IPS-18a (cell line): ENCODE measurements at regions not wholly inside any gene's neighbourhood (a gene's known extent, or its start where the extent isn't known, plus 50 kb on each side); places are given as distances from the start of the nearest gene placed in this dataset.

Source experiments
- H3K27ac ChIP-seq: one replicate; pipeline ENCODE4 v1.5.1; 2013; ENCODE audit warnings: low read length
- H3K27me3 ChIP-seq: one replicate; pipeline ENCODE4 v1.6.1; 2013; ENCODE audit warnings: mild to moderate bottlenecking, low read length; ENCODE audit not compliant: control insufficient read depth, insufficient read depth
- H3K36me3 ChIP-seq: one replicate; pipeline ENCODE4 v1.6.1; 2013; ENCODE audit warnings: low read depth, low read length; ENCODE audit not compliant: control insufficient read depth
- H3K4me1 ChIP-seq: one replicate; pipeline ENCODE4 v1.6.1; 2013; ENCODE audit warnings: low read depth, low read length; ENCODE audit not compliant: control insufficient read depth
- H3K4me3 ChIP-seq: one replicate; pipeline ENCODE4 v1.5.1; 2013; ENCODE audit warnings: low read length
- H3K9ac ChIP-seq: one replicate; pipeline ENCODE4 v1.6.1; 2013; ENCODE audit warnings: mild to moderate bottlenecking, low read length, moderate library complexity
- H3K9me3 ChIP-seq: one replicate; pipeline ENCODE4 v1.6.1; 2013; ENCODE audit warnings: low read depth, low read length; ENCODE audit not compliant: control insufficient read depth

DNA sequence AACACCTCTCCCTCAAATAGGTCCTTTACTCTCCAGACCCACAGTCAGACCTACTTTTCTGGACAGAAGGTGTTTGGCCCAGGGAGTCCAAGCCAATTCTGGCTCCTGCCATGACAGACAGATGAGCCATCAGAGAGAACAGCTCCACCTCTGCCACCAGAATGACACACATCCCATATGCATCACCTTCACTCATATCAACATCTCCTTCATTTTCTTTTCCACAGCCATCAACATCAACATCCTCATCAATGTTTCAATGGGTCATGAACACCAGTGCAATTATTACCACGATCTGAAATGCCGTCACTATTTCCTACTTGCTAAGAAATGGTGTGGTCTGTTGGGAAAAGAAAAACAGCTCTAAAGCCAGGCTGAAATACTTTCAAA, 67.9 kb downstream of the CCDC71L start:
- Histone ChIP-seq H3K27ac (no peak overlapping the region), H3K9me3 (no peaks in the 10 kb centered on the region), H3K9ac (no peak overlapping the region), H3K36me3 (no peaks in the 10 kb centered on the region), H3K27me3 (no peaks in the 10 kb centered on the region), H3K4me3 (no peak overlapping the region), H3K4me1 (no peaks in the 10 kb centered on the region)

DNA sequence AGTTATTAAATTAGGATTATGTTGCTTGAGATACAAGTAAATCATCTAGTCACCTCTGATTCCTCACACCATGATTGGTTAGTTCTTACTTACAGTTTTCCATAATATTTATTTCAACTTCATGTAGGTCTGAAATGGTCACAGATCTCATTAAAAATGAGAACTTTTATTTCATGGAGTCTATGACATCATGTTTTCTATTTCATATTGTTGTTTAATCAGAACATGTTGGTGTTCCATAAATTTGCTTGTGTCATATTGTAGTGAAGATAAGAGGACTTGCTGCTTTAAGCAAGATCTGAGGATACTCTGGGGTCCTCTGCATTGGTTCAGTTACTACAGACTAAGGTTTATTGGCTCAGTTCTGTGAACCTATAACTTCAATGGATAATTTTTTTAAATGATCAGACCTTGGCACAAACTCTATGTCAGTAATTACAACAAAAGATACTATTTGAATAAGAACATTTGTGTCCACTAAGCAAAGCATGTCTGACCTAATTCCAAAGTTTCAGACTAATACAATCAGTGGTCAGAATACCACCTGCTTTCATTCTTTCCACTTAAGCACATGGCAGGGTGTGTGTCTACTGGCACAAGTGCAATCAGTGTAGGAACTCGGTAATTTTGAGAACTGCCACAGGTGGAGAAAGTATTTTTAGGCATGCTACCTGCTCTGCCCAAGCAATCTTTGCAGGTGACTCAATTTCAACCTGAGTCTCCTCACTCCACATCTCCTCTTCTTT, 68.5 kb downstream of the CCDC71L start:
- no peak overlapping the region for H3K9ac ChIP-seq
- H3K36me3 ChIP-seq: no peaks in the 10 kb centered on the region
- H3K4me3 ChIP-seq: no peak overlapping the region
- H3K27ac ChIP-seq: no peak overlapping the region
- no peaks in the 10 kb centered on the region for H3K9me3 ChIP-seq
- no peaks in the 10 kb centered on the region for H3K27me3 ChIP-seq
- no peaks in the 10 kb centered on the region for H3K4me1 ChIP-seq

GRCh38 chr7:106591146-106591545, 69.8 kb downstream of the CCDC71L start:
- Histone ChIP-seq H3K4me1 (no peaks in the 10 kb centered on the region), H3K36me3 (no peaks in the 10 kb centered on the region), H3K9me3 (no peaks in the 10 kb centered on the region), H3K27me3 (no peaks in the 10 kb centered on the region), H3K27ac (no peak overlapping the region), H3K4me3 (no peak overlapping the region), H3K9ac (no peak overlapping the region)

DNA sequence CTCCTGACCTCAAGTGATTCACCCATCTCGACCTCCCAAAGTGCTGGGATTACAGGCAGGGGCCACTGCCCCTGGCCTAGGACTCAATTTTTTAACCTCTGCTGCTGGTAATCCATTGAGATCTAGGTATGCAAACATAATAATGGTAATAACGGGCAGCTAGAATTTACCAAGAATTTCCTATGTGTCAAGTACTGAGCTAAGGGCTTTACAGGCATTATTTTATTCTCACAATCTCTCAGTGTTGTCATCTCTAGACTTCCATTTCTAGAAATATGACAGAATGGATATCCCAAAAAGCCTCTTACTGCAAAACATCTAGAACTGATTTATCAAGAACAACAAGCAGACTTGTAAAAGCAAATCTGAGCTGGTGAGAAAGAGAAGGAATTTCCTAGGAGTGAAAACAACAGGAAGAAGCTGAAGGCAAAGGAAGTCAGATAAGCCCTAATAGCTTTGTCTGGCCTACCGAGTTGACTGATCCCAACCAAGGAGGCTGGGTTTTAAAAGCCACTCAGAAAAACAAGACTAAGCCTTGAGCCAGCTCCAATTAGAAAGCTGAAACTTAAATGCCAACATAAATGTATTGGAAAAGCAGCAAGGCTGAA, 70.6 kb downstream of the CCDC71L start:
- Histone ChIP-seq H3K27ac (no peak overlapping the region), H3K27me3 (no peaks in the 10 kb centered on the region)

DNA sequence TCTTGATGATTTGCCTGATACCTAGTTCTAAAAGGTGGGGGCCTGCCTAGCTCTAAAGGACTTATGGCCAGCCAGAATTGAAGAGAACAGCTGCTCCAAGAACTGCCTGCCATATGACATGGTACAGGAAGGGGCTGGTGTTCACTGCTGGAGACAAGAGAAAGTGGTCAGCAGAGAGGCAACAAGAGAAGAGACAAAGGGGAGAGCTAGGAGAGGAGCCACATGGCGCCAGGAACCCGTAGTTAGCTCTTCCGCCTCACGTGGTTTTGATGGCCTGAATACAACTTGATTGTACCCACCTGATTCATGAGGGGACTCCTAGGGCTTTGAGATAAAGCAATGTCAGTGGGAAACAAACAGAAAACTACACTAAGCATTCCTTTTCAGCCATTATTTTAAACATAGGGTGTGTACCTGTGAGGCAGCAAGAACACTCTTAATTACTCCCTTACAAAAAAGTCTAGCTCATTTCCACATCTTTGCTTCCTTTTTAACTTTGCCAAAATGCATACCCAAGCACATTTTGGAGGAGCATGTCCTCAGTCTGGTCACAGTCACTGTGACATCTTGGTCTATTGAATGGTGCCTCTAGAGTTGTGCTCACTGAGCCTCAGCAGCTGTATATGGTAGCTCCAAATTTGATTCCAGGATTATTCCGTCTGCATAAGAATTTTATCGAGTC, 71.6 kb downstream of the CCDC71L start:
- no peaks in the 10 kb centered on the region for H3K9me3 ChIP-seq
- H3K27me3 ChIP-seq: no peaks in the 10 kb centered on the region
- no peak overlapping the region for H3K27ac ChIP-seq
- H3K4me3 ChIP-seq: no peak overlapping the region
- H3K36me3 ChIP-seq: no peaks in the 10 kb centered on the region
- H3K9ac ChIP-seq: no peak overlapping the region
- H3K4me1 ChIP-seq: no peaks in the 10 kb centered on the region

More for the DNA sequence above, 70.6 kb downstream of the CCDC71L start:
- Histone ChIP-seq H3K4me3 (no peak overlapping the region), H3K36me3 (no peaks in the 10 kb centered on the region), H3K4me1 (no peaks in the 10 kb centered on the region), H3K9me3 (no peaks in the 10 kb centered on the region), H3K9ac (no peak overlapping the region)

- Histone ChIP-seq H3K4me1 (no peaks in the 10 kb centered on the region), H3K9me3 (no peaks in the 10 kb centered on the region), H3K27ac (no peak overlapping the region), H3K4me3 (no peak overlapping the region), H3K9ac (no peak overlapping the region), H3K27me3 (no peaks in the 10 kb centered on the region), H3K36me3 (no peaks in the 10 kb centered on the region)
These were observed 72.3 kb downstream of the CCDC71L start for GRCh38 chr7:106588422-106589197.

DNA sequence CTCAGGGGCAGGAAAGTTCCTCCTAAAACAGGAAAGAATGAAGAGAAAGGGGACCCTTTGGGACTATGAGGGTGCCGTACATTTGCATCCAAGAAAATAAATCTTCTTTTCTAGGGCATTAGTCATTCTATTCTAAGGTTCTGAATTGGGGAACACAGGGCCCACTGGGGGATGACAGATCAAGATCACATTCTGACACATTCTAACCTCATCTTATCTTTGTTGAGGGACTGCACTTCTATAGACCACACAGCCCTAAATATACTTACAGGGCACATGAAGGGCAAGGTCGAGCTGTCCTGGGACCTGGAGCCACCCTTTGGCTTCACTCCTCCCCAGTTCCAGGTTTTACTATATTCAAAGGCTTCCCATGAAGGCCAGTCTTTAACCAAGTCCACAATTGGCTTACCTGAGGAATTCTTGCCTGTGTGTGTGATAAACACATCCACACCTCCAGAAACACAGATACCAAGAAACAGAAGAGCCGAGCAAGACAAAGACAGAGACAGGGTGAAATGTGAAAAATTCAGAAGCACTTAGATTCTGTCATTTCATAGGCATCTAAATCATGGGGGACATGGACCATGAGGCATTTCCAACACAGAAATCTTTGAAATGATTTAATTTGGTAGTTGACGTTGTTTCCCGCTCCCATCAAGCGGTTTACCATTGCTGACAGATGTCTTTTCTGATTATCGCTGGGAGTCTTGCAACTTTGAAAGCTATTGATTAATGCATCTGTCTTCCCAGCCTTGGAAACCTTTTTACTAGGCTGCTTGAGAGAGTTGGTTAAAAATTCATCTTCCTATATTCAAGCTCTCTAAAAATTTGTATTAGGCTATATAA, 75.8 kb downstream of the CCDC71L start:
- Histone ChIP-seq H3K36me3 (no peaks in the 10 kb centered on the region), H3K4me3 (no peak overlapping the region), H3K27ac (no peak overlapping the region), H3K9me3 (no peaks in the 10 kb centered on the region), H3K4me1 (no peaks in the 10 kb centered on the region), H3K27me3 (no peaks in the 10 kb centered on the region), H3K9ac (no peak overlapping the region)

- H3K9me3 ChIP-seq: no peaks in the 10 kb centered on the region
- H3K27me3 ChIP-seq: no peaks in the 10 kb centered on the region
- H3K4me1 ChIP-seq: no peaks in the 10 kb centered on the region
- H3K4me3 ChIP-seq: no peak overlapping the region
- H3K27ac ChIP-seq: no peak overlapping the region
- H3K9ac ChIP-seq: no peak overlapping the region
- no peaks in the 10 kb centered on the region for H3K36me3 ChIP-seq
These were observed 77.0 kb downstream of the CCDC71L start for GRCh38 chr7:106583706-106584690.

DNA sequence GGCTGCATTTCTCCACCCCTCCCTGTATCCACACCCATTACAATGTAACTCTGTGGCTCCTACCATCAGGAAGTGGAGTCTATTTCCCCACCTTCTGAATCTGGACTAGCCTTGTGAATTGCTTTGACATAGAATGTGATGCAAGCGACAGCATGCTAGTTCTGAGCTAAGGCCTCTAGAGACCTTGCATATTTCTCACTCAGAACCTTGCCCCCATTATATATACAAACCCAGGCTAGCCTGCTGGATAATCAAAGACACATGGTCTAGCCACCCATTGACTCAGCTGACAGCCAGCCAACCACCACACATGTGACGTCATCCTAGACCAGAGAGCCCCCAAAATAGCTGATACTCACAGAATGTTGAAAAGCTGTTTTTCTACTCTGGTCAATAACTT, 77.9 kb downstream of the CCDC71L start:
- no peaks in the 10 kb centered on the region for H3K27me3 ChIP-seq
- H3K36me3 ChIP-seq: no peaks in the 10 kb centered on the region
- no peak overlapping the region for H3K4me3 ChIP-seq
- no peaks in the 10 kb centered on the region for H3K9me3 ChIP-seq
- no peak overlapping the region for H3K27ac ChIP-seq
- H3K9ac ChIP-seq: no peak overlapping the region
- H3K4me1 ChIP-seq: no peaks in the 10 kb centered on the region

DNA sequence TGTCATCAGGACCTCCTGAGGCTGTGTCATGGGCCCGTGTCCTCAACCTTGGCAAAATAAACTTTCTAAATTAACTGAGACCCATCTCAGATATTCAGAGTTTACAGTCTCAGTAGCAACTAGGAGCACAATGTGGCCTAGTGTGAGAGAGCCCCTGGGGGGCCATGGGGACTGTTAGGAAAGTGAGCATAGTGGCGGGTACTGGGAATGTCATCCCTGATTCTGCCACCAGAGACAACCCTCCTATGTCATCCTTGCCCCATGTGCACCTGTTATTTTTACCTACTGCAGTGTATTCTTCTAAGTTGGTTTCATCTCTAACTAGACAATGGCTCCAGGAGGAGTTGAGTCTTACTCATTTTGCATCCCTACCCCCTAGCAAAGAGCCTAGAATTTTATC, 78.6 kb downstream of the CCDC71L start:
- H3K27ac ChIP-seq: no peak overlapping the region
- H3K36me3 ChIP-seq: no peaks in the 10 kb centered on the region
- H3K27me3 ChIP-seq: no peaks in the 10 kb centered on the region
- no peak overlapping the region for H3K9ac ChIP-seq
- no peak overlapping the region for H3K4me3 ChIP-seq
- H3K9me3 ChIP-seq: no peaks in the 10 kb centered on the region
- H3K4me1 ChIP-seq: no peaks in the 10 kb centered on the region
